ENCODE measurements at regions not wholly inside any gene's neighbourhood (a gene's known extent, or its start where the extent isn't known, plus 50 kb on each side); places are given as distances from the start of the nearest gene placed in this dataset.

GRCh38 chr4:41318839-41319530 is 62.3 kb downstream of the UCHL1 start:
- TF ChIP-seq CTCF (conservative IDR thresholded peaks at IDR 0.05) (no peak), ZFX (IDR thresholded peaks at IDR 0.05) (no peak)
- H3K27ac ChIP-seq, result peak overlapping the region; percentile 100

GRCh38 chr4:41319553-41319952 is 62.8 kb downstream of the UCHL1 start:
- H3K27ac ChIP-seq, result peak overlapping the region; percentile 100
- TF ChIP-seq ZFX (IDR thresholded peaks at IDR 0.05), result no peak
- TF ChIP-seq CTCF (conservative IDR thresholded peaks at IDR 0.05), result no peak

GRCh38 chr4:41320278-41320677 is 63.5 kb downstream of the UCHL1 start:
- peak overlapping the region; percentile 100; the same call in 1 of the 2 replicates for H3K27ac ChIP-seq
- TF ChIP-seq CTCF (conservative IDR thresholded peaks at IDR 0.05) (no peak), ZFX (IDR thresholded peaks at IDR 0.05) (no peak)

- TF ChIP-seq ZFX (IDR thresholded peaks at IDR 0.05), result no peak
- no peak for TF ChIP-seq CTCF (conservative IDR thresholded peaks at IDR 0.05)
- peak overlapping the region; percentile 100; the same call in 1 of the 2 replicates for H3K27ac ChIP-seq
Measured at GRCh38 chr4:41320786-41321185, 64.1 kb downstream of the UCHL1 start.

GRCh38 chr4:41321216-41321945 is 64.7 kb downstream of the UCHL1 start:
- peak overlapping the region; percentile 100; the same call in 1 of the 2 replicates for H3K27ac ChIP-seq
- TF ChIP-seq ZFX (IDR thresholded peaks at IDR 0.05) (no peak), CTCF (conservative IDR thresholded peaks at IDR 0.05) (no peak)

- TF ChIP-seq ZFX (IDR thresholded peaks at IDR 0.05), result no peak
- TF ChIP-seq CTCF (conservative IDR thresholded peaks at IDR 0.05), result no peak
- H3K27ac ChIP-seq, result peak overlapping the region; percentile 63; the same call in 1 of the 2 replicates
Measured at GRCh38 chr4:41322617-41323016, 65.9 kb downstream of the UCHL1 start.

GRCh38 chr4:41323179-41323578 is 66.5 kb downstream of the UCHL1 start:
- H3K27ac ChIP-seq, result no peak overlapping the region
- TF ChIP-seq CTCF (conservative IDR thresholded peaks at IDR 0.05) (no peak), ZFX (IDR thresholded peaks at IDR 0.05) (no peak)

Data from C4-2B (cell line).